T1000 (cell line): ENCODE measurements at regions not wholly inside any gene's neighbourhood (a gene's known extent, or its start where the extent isn't known, plus 50 kb on each side); places are given as distances from the start of the nearest gene placed in this dataset.
A peak's percentile ranks its signal among the peaks of the same experiment; 100 is the strongest.

Experiments used
- DNase-seq: peaks from one replicate; lab custom pipeline; 2025; ENCODE audit warnings: mixed read lengths; lab: John Stamatoyannopoulos, UW

- DNase-seq = no peak
Measured at GRCh38 chr4:111798840-111799239, 346.4 kb upstream of the FAM241A start.

- DNase-seq = no peak
Measured at GRCh38 chr4:111800551-111800950, 344.7 kb upstream of the FAM241A start.

- DNase-seq = no peak
Measured at GRCh38 chr4:111802191-111802590, 343.1 kb upstream of the FAM241A start.

- no peak for DNase-seq
Measured at GRCh38 chr4:111806331-111806730, 338.9 kb upstream of the FAM241A start.

GRCh38 chr4:111807576-111807975 is 337.7 kb upstream of the FAM241A start:
- no peak for DNase-seq

GRCh38 chr4:111808174-111808573 is 337.1 kb upstream of the FAM241A start:
- no peak for DNase-seq

GRCh38 chr4:111811661-111812060 is 333.6 kb upstream of the FAM241A start:
- DNase-seq = no peak

GRCh38 chr4:111812114-111812513 is 333.1 kb upstream of the FAM241A start:
- no peak for DNase-seq

GRCh38 chr4:111812760-111813159 is 332.5 kb upstream of the FAM241A start:
- no peak for DNase-seq

- DNase-seq = no peak
Measured at GRCh38 chr4:111813555-111814140, 331.6 kb upstream of the FAM241A start.

- DNase-seq = no peak
Measured at GRCh38 chr4:111814961-111815360, 330.3 kb upstream of the FAM241A start.

GRCh38 chr4:111821342-111821741 is 323.9 kb upstream of the FAM241A start:
- DNase-seq = no peak

- DNase-seq = no peak
Measured at GRCh38 chr4:111836601-111837000, 308.7 kb upstream of the FAM241A start.

GRCh38 chr4:111837761-111838160 is 307.5 kb upstream of the FAM241A start:
- DNase-seq = no peak

- no peak for DNase-seq
Measured at GRCh38 chr4:111838406-111838930, 306.8 kb upstream of the FAM241A start.

GRCh38 chr4:111839141-111839540 is 306.1 kb upstream of the FAM241A start:
- DNase-seq = no peak

GRCh38 chr4:111842336-111842735 is 302.9 kb upstream of the FAM241A start:
- DNase-seq = no peak

- no peak for DNase-seq
Measured at GRCh38 chr4:111847296-111848008, 297.8 kb upstream of the FAM241A start.

GRCh38 chr4:111849746-111850284 is 295.4 kb upstream of the FAM241A start:
- DNase-seq = no peak

GRCh38 chr4:111854494-111855087 is 290.7 kb upstream of the FAM241A start:
- peak; percentile 11 for DNase-seq

GRCh38 chr4:111855308-111855707 is 289.9 kb upstream of the FAM241A start:
- no peak for DNase-seq

- no peak for DNase-seq
Measured at GRCh38 chr4:111864066-111864465, 281.2 kb upstream of the FAM241A start.

- no peak for DNase-seq
Measured at GRCh38 chr4:111869339-111869738, 275.9 kb upstream of the FAM241A start.
